Neutrophil (primary cell): ENCODE measurements at regions not wholly inside any gene's neighbourhood (a gene's known extent, or its start where the extent isn't known, plus 50 kb on each side); places are given as distances from the start of the nearest gene placed in this dataset.

Source experiments
- H3K27ac ChIP-seq: fragments of 200-600 bp; sonication (generic); 2 replicates; pipeline ENCODE4 v1.5.1; 2016; ENCODE audit warnings: mild to moderate bottlenecking, moderate library complexity
- H3K27me3 ChIP-seq: fragments of 200-600 bp; sonication (generic); 2 replicates; pipeline ENCODE4 v1.6.0; 2016; ENCODE audit warnings: mild to moderate bottlenecking
- H3K36me3 ChIP-seq: fragments of 200-600 bp; sonication (generic); 2 replicates; pipeline ENCODE4 v1.5.1; 2017
- H3K4me1 ChIP-seq, 2 experiments: fragments of 200-600 bp in 1 of 2; sonication (generic) in 1 of 2; 1 replicate in 1 of 2; 2 replicates in 1 of 2; pipeline versions ENCODE4 v1.5.1 to v1.6.1; 2013 to 2016; ENCODE audit warnings: low read depth in 1 of 2, low read length in 1 of 2, mild to moderate bottlenecking in 1 of 2, moderate library complexity in 1 of 2; ENCODE audit not compliant: control insufficient read depth in 1 of 2, insufficient read depth in 1 of 2
- H3K4me3 ChIP-seq, 2 experiments: fragments of 200-600 bp in 1 of 2; sonication (generic) in 1 of 2; 1 replicate in 1 of 2; 2 replicates in 1 of 2; pipeline ENCODE4 v1.5.1; 2013 to 2016; ENCODE audit warnings: low read depth in 1 of 2, low read length in 1 of 2, mild to moderate bottlenecking in 1 of 2, moderate library complexity in 1 of 2
- H3K9me3 ChIP-seq: fragments of 200-600 bp; sonication (generic); 2 replicates; pipeline ENCODE4 v1.5.1; 2016
- TF ChIP-seq, protein P1 (sequence below): fragments of 200-600 bp; sonication (generic); IDR thresholded peaks from 2 replicates; pipeline ENCODE4 v1.5.1; 2016; ENCODE audit warnings: antibody characterized with exemption

DNA sequence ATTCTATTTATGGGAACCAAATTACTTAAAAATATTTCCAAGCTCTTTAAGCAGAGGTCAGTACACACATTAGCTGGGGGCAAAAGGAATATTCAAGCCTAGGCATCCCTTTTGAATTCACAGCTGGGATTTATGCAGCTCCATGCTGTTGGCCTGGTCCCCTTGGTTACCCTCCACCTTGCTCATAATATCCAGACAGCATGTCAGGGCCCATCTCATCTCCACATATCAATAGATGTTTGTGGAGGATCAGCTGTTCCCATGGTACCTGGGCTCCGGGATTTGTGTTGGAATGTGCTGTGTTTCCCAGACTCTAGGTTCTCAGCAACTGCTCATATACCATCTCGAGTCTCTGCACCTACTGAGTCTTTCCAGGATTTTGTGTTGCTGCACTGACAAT is 534.8 kb downstream of the BMP2 start:
- Histone ChIP-seq H3K36me3 (no peaks in the 10 kb centered on the region), H3K27ac (no peak overlapping the region), H3K27me3 (no peaks in the 10 kb centered on the region), H3K4me1 (no peaks in the 10 kb centered on the region), H3K9me3 (no peaks in the 10 kb centered on the region), H3K4me3 (no peak overlapping the region)
- TF ChIP-seq, protein P1, sequence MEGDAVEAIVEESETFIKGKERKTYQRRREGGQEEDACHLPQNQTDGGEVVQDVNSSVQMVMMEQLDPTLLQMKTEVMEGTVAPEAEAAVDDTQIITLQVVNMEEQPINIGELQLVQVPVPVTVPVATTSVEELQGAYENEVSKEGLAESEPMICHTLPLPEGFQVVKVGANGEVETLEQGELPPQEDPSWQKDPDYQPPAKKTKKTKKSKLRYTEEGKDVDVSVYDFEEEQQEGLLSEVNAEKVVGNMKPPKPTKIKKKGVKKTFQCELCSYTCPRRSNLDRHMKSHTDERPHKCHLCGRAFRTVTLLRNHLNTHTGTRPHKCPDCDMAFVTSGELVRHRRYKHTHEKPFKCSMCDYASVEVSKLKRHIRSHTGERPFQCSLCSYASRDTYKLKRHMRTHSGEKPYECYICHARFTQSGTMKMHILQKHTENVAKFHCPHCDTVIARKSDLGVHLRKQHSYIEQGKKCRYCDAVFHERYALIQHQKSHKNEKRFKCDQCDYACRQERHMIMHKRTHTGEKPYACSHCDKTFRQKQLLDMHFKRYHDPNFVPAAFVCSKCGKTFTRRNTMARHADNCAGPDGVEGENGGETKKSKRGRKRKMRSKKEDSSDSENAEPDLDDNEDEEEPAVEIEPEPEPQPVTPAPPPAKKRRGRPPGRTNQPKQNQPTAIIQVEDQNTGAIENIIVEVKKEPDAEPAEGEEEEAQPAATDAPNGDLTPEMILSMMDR: no peak

DNA sequence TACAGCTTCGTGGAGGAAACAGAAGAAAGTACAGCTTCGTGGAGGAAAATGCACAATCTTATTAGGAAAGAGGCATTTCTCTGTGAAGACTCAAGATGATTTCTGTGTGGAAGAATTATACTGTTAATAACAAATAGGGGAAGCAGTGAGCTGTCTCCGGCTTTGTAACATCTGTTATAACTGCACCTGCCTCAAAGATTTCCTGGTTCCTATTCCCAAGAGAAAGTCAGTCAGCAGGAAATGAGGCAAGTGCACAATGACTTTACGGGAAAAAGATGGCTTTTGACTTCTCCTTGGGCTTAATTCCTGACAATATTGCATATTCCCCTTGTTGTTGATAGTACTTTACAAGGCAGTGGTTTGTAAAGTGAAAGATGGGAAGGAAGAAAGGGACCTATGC is 538.5 kb downstream of the BMP2 start:
- no peaks in the 10 kb centered on the region for H3K9me3 ChIP-seq
- H3K4me1 ChIP-seq: no peaks in the 10 kb centered on the region

DNA sequence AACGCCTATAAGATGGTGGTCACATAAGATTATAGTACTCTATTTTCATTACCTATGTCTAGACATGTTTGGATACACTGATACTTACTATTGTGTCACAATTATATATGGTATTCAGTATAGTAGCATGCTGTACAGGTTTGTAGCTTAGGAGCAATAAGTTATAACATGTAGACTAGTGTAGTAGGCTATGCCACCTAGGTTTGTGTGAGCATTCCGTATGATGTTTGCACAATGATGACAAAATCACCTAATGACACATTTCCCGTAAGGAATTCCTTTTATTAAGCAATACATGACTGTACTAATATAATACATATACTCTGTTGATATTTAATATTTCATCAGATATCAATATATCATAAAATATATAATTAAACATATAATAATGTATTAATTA is 540.7 kb downstream of the BMP2 start:
- Histone ChIP-seq H3K27ac (no peak overlapping the region), H3K4me3 (no peak overlapping the region), H3K36me3 (no peaks in the 10 kb centered on the region), H3K4me1 (no peaks in the 10 kb centered on the region), H3K9me3 (no peaks in the 10 kb centered on the region), H3K27me3 (no peaks in the 10 kb centered on the region)
- TF ChIP-seq, protein P1: no peak

More for the DNA sequence above, 538.5 kb downstream of the BMP2 start:
- Histone ChIP-seq H3K27me3 (no peaks in the 10 kb centered on the region), H3K36me3 (no peaks in the 10 kb centered on the region), H3K4me3 (no peak overlapping the region), H3K27ac (no peak overlapping the region)
- TF ChIP-seq, protein P1: no peak

DNA sequence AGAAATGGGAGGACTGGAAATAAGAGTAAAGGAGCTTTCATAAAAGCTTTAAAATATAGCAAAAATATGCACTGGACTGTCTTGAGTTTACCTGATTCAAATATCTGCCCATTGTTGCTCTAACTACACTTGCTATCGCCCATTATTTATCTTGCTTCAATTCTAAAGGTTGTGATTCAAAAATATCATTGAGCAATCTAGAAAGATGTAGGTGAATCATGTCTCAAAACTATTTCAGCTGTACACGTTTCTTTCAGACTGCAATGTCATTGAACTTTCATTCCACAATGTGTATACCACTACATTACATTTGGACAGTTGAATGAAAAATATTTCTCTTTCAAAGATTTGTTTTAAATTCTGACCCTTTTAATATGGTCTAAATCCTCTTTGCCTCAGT is 545.6 kb downstream of the BMP2 start:
- H3K27ac ChIP-seq: no peak overlapping the region
- no peaks in the 10 kb centered on the region for H3K36me3 ChIP-seq
- H3K9me3 ChIP-seq: no peaks in the 10 kb centered on the region
- TF ChIP-seq, protein P1: no peak
- no peaks in the 10 kb centered on the region for H3K4me1 ChIP-seq
- H3K4me3 ChIP-seq: no peak overlapping the region
- H3K27me3 ChIP-seq: no peaks in the 10 kb centered on the region

DNA sequence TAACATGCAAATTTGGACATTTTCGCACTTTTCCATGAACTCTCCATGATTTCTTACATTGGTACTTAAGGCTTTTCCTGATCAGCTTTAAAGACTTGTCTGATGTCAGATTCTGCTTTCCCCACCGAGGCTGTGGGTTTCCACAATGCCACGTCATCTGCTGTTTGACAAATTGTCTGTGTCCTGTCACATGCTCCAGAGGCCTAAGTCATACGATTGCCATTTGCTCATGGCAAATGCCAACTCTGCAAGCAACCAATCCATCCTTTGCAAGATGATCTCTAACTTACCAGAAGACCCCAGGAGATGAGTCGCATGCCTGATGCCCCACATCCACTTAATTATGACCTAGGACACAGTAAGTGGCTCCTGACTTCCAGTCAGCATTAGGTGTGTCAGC is 556.5 kb downstream of the BMP2 start:
- H3K27ac ChIP-seq: no peak overlapping the region
- no peaks in the 10 kb centered on the region for H3K9me3 ChIP-seq
- no peaks in the 10 kb centered on the region for H3K36me3 ChIP-seq
- no peaks in the 10 kb centered on the region for H3K4me1 ChIP-seq
- no peak overlapping the region for H3K4me3 ChIP-seq
- TF ChIP-seq, protein P1: no peak
- H3K27me3 ChIP-seq: no peaks in the 10 kb centered on the region

DNA sequence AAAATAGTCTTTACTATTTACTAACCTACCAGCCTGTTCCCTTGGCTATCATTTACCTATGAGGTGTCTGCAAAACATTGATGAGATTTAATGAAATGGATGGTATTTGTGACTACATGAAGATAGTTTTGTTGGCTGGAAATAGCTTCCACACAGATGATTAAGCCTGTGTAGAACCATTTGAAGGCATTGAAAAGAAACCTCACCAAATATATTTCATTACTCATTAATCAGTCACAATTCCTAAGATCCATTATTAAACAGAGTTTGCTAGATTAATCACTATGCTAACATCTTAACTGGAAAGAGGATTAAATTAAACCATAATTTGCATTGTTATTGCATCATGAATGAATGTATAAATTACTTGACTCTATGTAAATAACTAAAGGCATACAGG is 560.3 kb downstream of the BMP2 start:
- no peaks in the 10 kb centered on the region for H3K9me3 ChIP-seq
- no peak overlapping the region for H3K27ac ChIP-seq
- TF ChIP-seq, protein P1: no peak

More for the DNA sequence above, 560.3 kb downstream of the BMP2 start:
- H3K4me1 ChIP-seq: no peaks in the 10 kb centered on the region
- no peaks in the 10 kb centered on the region for H3K36me3 ChIP-seq
- no peak overlapping the region for H3K4me3 ChIP-seq
- no peaks in the 10 kb centered on the region for H3K27me3 ChIP-seq
